ENCODE measurements at regions not wholly inside any gene's neighbourhood (a gene's known extent, or its start where the extent isn't known, plus 50 kb on each side); places are given as distances from the start of the nearest gene placed in this dataset.

- TF ChIP-seq, protein P1, sequence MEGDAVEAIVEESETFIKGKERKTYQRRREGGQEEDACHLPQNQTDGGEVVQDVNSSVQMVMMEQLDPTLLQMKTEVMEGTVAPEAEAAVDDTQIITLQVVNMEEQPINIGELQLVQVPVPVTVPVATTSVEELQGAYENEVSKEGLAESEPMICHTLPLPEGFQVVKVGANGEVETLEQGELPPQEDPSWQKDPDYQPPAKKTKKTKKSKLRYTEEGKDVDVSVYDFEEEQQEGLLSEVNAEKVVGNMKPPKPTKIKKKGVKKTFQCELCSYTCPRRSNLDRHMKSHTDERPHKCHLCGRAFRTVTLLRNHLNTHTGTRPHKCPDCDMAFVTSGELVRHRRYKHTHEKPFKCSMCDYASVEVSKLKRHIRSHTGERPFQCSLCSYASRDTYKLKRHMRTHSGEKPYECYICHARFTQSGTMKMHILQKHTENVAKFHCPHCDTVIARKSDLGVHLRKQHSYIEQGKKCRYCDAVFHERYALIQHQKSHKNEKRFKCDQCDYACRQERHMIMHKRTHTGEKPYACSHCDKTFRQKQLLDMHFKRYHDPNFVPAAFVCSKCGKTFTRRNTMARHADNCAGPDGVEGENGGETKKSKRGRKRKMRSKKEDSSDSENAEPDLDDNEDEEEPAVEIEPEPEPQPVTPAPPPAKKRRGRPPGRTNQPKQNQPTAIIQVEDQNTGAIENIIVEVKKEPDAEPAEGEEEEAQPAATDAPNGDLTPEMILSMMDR (conservative IDR thresholded peaks at IDR 0.05): no peak
- H3K27ac ChIP-seq: no peak overlapping the region
These were observed 126.6 kb upstream of the SDK2 start for GRCh38 chr17:73770849-73771229.

DNA sequence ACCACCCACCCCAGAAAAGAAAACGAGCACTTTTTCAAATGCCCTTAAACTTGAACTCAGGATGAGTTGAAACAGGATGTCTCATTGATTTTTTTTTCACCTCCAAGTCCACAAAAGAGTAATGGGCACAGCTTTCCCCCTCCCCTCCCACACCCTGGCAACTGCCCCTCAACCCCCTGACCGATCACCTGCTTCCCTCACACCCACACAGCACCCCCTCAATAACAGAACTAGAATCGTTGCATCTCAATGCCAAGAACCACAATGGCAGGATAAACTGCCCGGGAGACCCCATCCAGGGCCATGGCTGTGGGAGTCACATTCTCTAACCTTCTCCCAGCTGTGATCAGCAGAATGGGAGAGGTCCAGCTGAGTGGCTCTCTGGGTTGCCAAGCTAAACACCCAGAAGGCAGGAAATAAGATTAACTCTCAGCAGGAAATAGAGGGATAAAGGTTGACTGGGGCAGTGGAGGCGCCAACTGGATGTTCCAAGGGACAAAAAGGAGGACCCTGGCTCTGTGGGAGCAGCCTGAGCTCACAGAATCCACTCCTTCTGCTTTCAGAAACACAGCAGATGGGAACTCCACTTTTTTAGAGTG lies 128.0 kb upstream of the SDK2 start:
- TF ChIP-seq, protein P1 (conservative IDR thresholded peaks at IDR 0.05): no peak
- no peak overlapping the region for H3K27ac ChIP-seq

- H3K27ac ChIP-seq: no peak overlapping the region
- TF ChIP-seq, protein P1 (conservative IDR thresholded peaks at IDR 0.05): no peak
These were observed 129.5 kb upstream of the SDK2 start for GRCh38 chr17:73773702-73774101.

GRCh38 chr17:73774852-73775251 lies 130.6 kb upstream of the SDK2 start:
- no peak overlapping the region for H3K27ac ChIP-seq
- TF ChIP-seq, protein P1 (conservative IDR thresholded peaks at IDR 0.05): no peak

GRCh38 chr17:73776351-73777130 lies 132.3 kb upstream of the SDK2 start:
- TF ChIP-seq, protein P1 (conservative IDR thresholded peaks at IDR 0.05): no peak
- no peak overlapping the region for H3K27ac ChIP-seq

- TF ChIP-seq, protein P1 (conservative IDR thresholded peaks at IDR 0.05): no peak
- no peak overlapping the region for H3K27ac ChIP-seq
These were observed 132.8 kb upstream of the SDK2 start for GRCh38 chr17:73777131-73777449.

GRCh38 chr17:73782231-73782630 lies 138.0 kb upstream of the SDK2 start:
- H3K27ac ChIP-seq: no peak overlapping the region
- TF ChIP-seq, protein P1 (conservative IDR thresholded peaks at IDR 0.05): no peak
